ENCODE measurements at regions not wholly inside any gene's neighbourhood (a gene's known extent, or its start where the extent isn't known, plus 50 kb on each side); places are given as distances from the start of the nearest gene placed in this dataset.

DNA sequence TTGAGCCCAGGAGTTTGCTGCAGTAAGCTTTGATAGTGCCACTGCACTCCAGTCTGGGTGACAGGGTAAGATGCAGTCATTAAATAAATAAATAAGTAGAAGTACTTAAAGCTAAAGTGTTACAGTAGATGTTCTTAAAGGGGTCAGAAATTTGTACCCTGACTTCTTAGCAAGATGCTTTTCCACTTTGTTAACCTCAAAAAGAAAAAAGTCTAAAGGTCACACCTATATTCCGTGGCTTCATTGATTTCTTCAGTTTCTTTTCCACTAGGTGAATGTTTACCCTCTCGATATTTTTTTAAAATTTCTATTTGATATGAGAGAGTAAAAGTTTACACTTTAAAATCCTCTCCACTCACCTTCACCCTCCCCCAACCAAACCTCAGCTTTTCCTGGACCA is 64.3 kb upstream of the PLEKHA5 start:
- no peak for TF ChIP-seq POLR2A (IDR thresholded peaks at IDR 0.05)
- TF ChIP-seq, protein P1, sequence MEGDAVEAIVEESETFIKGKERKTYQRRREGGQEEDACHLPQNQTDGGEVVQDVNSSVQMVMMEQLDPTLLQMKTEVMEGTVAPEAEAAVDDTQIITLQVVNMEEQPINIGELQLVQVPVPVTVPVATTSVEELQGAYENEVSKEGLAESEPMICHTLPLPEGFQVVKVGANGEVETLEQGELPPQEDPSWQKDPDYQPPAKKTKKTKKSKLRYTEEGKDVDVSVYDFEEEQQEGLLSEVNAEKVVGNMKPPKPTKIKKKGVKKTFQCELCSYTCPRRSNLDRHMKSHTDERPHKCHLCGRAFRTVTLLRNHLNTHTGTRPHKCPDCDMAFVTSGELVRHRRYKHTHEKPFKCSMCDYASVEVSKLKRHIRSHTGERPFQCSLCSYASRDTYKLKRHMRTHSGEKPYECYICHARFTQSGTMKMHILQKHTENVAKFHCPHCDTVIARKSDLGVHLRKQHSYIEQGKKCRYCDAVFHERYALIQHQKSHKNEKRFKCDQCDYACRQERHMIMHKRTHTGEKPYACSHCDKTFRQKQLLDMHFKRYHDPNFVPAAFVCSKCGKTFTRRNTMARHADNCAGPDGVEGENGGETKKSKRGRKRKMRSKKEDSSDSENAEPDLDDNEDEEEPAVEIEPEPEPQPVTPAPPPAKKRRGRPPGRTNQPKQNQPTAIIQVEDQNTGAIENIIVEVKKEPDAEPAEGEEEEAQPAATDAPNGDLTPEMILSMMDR (IDR thresholded peaks at IDR 0.05) = no peak

Measured in vagina (tissue), 2 donors.